Suprapubic skin (tissue), 4 donors: ENCODE measurements at regions not wholly inside any gene's neighbourhood (a gene's known extent, or its start where the extent isn't known, plus 50 kb on each side); places are given as distances from the start of the nearest gene placed in this dataset.

Source experiments
- DNase-seq, 2 donors: peaks; one replicate each; pipeline ENCODE4 v3.0.0-alpha.2; 2019; ENCODE audit warnings: low spot score in 2 of 2
- H3K27ac ChIP-seq: fragments of 200-600 bp; sonication (generic); one replicate; pipeline ENCODE4 v1.5.1; 2019
- H3K27me3 ChIP-seq: fragments of 200-600 bp; sonication (generic); one replicate; pipeline ENCODE4 v1.5.1; 2019
- H3K36me3 ChIP-seq: fragments of 200-600 bp; sonication (generic); one replicate; pipeline ENCODE4 v1.5.1; 2019
- H3K4me1 ChIP-seq: fragments of 200-600 bp; sonication (generic); one replicate; pipeline ENCODE4 v1.5.1; 2019
- H3K4me3 ChIP-seq: fragments of 200-600 bp; sonication (generic); one replicate; pipeline ENCODE4 v1.5.1; 2019; ENCODE audit warnings: mild to moderate bottlenecking
- H3K9me3 ChIP-seq: fragments of 200-600 bp; sonication (generic); one replicate; pipeline ENCODE4 v1.5.1; 2019
- CTCF ChIP-seq, 2 donors: fragments of 200-600 bp in 1 of 2; fragments of 450-650 bp in 1 of 2; sonication (generic) in 1 of 2; IDR thresholded peaks; one replicate each; pipeline ENCODE4 v1.5.1; 2016 to 2019; ENCODE audit warnings: antibody characterized with exemption in 2 of 2, mild to moderate bottlenecking in 1 of 2, moderate library complexity in 1 of 2
- EP300 ChIP-seq: sonication (generic); formaldehyde crosslinking; IDR thresholded peaks from one replicate; pipeline ENCODE4 v1.6.1; 2017; ENCODE audit warnings: antibody characterized with exemption
- POLR2A ChIP-seq, 2 donors: fragments of 450-650 bp; IDR thresholded peaks; one replicate each; pipeline ENCODE4 v1.6.1; 2017; ENCODE audit warnings: antibody characterized with exemption in 2 of 2, mild to moderate bottlenecking in 2 of 2, moderate library complexity in 2 of 2
- POLR2AphosphoS5 ChIP-seq, 3 donors: sonication (generic); formaldehyde crosslinking; IDR thresholded peaks; one replicate each; pipeline ENCODE4 v1.6.1; 2017; ENCODE audit warnings: antibody characterized with exemption in 3 of 3
- WGBS: methylation state at CpG from one replicate; pipeline ENCODE4 v1.1.5; 2018; 5-methylcytosine and 5-hydroxymethylcytosine counted together

GRCh38 chr2:57528499-57528898 lies 518.1 kb upstream of the VRK2 start:
- Histone ChIP-seq H3K27me3 (no peaks in the 10 kb centered on the region), H3K4me3 (no peak overlapping the region), H3K9me3 (peaks cover 5% of the 10 kb centered on the region), H3K4me1 (no peaks in the 10 kb centered on the region), H3K36me3 (no peaks in the 10 kb centered on the region), H3K27ac (no peak overlapping the region)
- DNase-seq: no peak
- TF ChIP-seq EP300 (no peak), CTCF (IDR thresholded peaks at IDR 0.05) (no peak), POLR2A (IDR thresholded peaks at IDR 0.05) (no peak), POLR2AphosphoS5 (IDR thresholded peaks at IDR 0.05) (no peak)
- 68% methylated on average over 2 of the region's 3 CpGs for WGBS

GRCh38 chr2:57534358-57534757 lies 512.2 kb upstream of the VRK2 start:
- Histone ChIP-seq H3K4me1 (no peaks in the 10 kb centered on the region), H3K4me3 (no peak overlapping the region), H3K36me3 (no peaks in the 10 kb centered on the region), H3K27ac (no peak overlapping the region), H3K9me3 (no peaks in the 10 kb centered on the region), H3K27me3 (no peaks in the 10 kb centered on the region)
- TF ChIP-seq POLR2AphosphoS5 (IDR thresholded peaks at IDR 0.05): no peak
- TF ChIP-seq CTCF (IDR thresholded peaks at IDR 0.05): no peak
- no peak for TF ChIP-seq POLR2A (IDR thresholded peaks at IDR 0.05)
- DNase-seq: no peak

- H3K27ac ChIP-seq: no peak overlapping the region
- WGBS: 50% methylated on average over 1 of the region's 1 CpG
- H3K9me3 ChIP-seq: no peaks in the 10 kb centered on the region
- no peak for DNase-seq
- no peaks in the 10 kb centered on the region for H3K27me3 ChIP-seq
- TF ChIP-seq EP300: no peak
- TF ChIP-seq POLR2A (IDR thresholded peaks at IDR 0.05): no peak
- no peak for TF ChIP-seq CTCF (IDR thresholded peaks at IDR 0.05)
- no peak for TF ChIP-seq POLR2AphosphoS5 (IDR thresholded peaks at IDR 0.05)
- no peaks in the 10 kb centered on the region for H3K4me1 ChIP-seq
- H3K4me3 ChIP-seq: no peak overlapping the region
- no peaks in the 10 kb centered on the region for H3K36me3 ChIP-seq
Measured at GRCh38 chr2:57536535-57537231, 509.9 kb upstream of the VRK2 start.

- Histone ChIP-seq H3K4me1 (no peaks in the 10 kb centered on the region), H3K36me3 (no peaks in the 10 kb centered on the region), H3K27ac (no peak overlapping the region), H3K27me3 (no peaks in the 10 kb centered on the region), H3K9me3 (no peaks in the 10 kb centered on the region), H3K4me3 (no peak overlapping the region)
- 72% methylated on average over 3 of the region's 3 CpGs for WGBS
- no peak for TF ChIP-seq POLR2A (IDR thresholded peaks at IDR 0.05)
- TF ChIP-seq CTCF (IDR thresholded peaks at IDR 0.05): no peak
- TF ChIP-seq POLR2AphosphoS5 (IDR thresholded peaks at IDR 0.05): no peak
- TF ChIP-seq EP300: no peak
- DNase-seq: no peak
Measured at GRCh38 chr2:57539761-57540160, 506.8 kb upstream of the VRK2 start.

- H3K36me3 ChIP-seq: no peaks in the 10 kb centered on the region
- no peak overlapping the region for H3K27ac ChIP-seq
- WGBS: 45% methylated on average over 2 of the region's 2 CpGs
- H3K4me1 ChIP-seq: no peaks in the 10 kb centered on the region
- no peaks in the 10 kb centered on the region for H3K27me3 ChIP-seq
- TF ChIP-seq POLR2AphosphoS5 (IDR thresholded peaks at IDR 0.05) (no peak), CTCF (IDR thresholded peaks at IDR 0.05) (no peak), POLR2A (IDR thresholded peaks at IDR 0.05) (no peak), EP300 (no peak)
- no peak overlapping the region for H3K4me3 ChIP-seq
- H3K9me3 ChIP-seq: no peaks in the 10 kb centered on the region
- DNase-seq: no peak
Measured at GRCh38 chr2:57542081-57542480, 504.5 kb upstream of the VRK2 start.
